ENCODE measurements at regions not wholly inside any gene's neighbourhood (a gene's known extent, or its start where the extent isn't known, plus 50 kb on each side); places are given as distances from the start of the nearest gene placed in this dataset.
A peak's percentile ranks its signal among the peaks of the same experiment; 100 is the strongest.

DNA sequence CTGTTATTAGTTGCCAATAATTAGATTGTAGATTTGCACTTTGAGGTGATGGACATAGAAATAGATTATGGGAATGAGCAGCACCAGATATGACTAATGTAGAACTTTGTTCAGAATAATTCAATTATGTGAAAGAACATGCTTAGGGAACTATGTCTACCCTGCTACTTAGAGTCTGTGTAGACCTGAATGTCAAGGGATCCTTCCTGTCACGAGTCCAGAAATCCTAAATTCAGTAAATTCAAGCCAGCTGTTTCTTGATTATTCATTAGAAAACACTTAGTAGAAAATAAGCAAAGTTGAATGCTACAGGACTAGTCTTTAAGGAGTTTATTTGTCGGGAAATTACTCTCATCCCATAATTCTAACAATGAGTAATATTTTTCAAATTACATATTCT, 887.3 kb upstream of the SEMA6A start:
- H3K27ac ChIP-seq, result no peak overlapping the region
- no peak overlapping the region for H3K4me3 ChIP-seq
- no peak for DNase-seq
- no peaks in the 10 kb centered on the region for H3K27me3 ChIP-seq
- H3K9me3 ChIP-seq, result no peaks in the 10 kb centered on the region
- H3K36me3 ChIP-seq, result no peaks in the 10 kb centered on the region
- no peak for TF ChIP-seq POLR2A (IDR thresholded peaks at IDR 0.05)
- TF ChIP-seq, protein P1, sequence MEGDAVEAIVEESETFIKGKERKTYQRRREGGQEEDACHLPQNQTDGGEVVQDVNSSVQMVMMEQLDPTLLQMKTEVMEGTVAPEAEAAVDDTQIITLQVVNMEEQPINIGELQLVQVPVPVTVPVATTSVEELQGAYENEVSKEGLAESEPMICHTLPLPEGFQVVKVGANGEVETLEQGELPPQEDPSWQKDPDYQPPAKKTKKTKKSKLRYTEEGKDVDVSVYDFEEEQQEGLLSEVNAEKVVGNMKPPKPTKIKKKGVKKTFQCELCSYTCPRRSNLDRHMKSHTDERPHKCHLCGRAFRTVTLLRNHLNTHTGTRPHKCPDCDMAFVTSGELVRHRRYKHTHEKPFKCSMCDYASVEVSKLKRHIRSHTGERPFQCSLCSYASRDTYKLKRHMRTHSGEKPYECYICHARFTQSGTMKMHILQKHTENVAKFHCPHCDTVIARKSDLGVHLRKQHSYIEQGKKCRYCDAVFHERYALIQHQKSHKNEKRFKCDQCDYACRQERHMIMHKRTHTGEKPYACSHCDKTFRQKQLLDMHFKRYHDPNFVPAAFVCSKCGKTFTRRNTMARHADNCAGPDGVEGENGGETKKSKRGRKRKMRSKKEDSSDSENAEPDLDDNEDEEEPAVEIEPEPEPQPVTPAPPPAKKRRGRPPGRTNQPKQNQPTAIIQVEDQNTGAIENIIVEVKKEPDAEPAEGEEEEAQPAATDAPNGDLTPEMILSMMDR (IDR thresholded peaks at IDR 0.05), result no peak
- H3K4me1 ChIP-seq, result no peaks in the 10 kb centered on the region

DNA sequence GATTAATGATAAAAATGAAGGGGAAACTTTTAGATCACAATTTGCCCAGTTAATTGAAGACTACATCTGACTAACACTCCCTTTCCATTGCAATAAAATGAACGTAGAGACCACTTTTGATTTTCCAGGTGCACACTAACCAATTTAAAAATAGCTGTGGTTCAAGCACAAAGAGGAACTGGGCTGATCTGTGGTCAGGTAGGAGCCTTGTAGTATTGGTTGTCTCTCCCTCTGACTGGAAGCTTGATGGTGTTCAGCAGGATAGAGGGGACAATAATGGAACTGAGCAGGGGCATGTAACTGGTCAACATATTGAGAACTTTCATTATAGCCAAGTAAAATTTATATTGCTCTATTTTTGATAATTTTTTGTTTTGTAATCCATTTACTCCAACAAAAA, 886.8 kb upstream of the SEMA6A start:
- no peaks in the 10 kb centered on the region for H3K27me3 ChIP-seq
- no peaks in the 10 kb centered on the region for H3K9me3 ChIP-seq
- no peak overlapping the region for H3K4me3 ChIP-seq
- no peaks in the 10 kb centered on the region for H3K4me1 ChIP-seq
- no peak overlapping the region for H3K27ac ChIP-seq
- DNase-seq, result no peak
- no peaks in the 10 kb centered on the region for H3K36me3 ChIP-seq
- TF ChIP-seq, protein P1 (IDR thresholded peaks at IDR 0.05), result no peak
- TF ChIP-seq POLR2A (IDR thresholded peaks at IDR 0.05), result no peak

DNA sequence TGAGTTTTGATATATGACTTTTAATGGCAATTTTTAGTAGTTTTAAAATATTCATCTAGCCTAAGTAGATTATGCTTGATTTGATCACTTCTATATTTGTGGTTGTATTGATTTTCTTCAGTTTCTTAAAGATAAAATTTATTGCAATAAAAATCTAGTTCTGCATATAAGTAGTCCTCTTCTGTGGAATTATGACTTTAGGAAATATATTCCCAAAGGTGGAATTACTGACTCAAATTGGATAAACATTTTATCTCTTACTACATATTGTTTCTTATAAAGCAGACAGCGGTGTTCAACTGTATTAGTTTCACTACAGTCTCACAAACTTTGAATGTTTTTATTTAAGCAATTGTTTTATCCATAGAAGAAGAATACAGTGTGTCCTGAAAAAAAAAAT, 883.0 kb upstream of the SEMA6A start:
- Histone ChIP-seq H3K4me3 (no peak overlapping the region), H3K4me1 (no peaks in the 10 kb centered on the region), H3K27ac (no peak overlapping the region), H3K27me3 (no peaks in the 10 kb centered on the region), H3K9me3 (no peaks in the 10 kb centered on the region), H3K36me3 (no peaks in the 10 kb centered on the region)
- TF ChIP-seq, protein P1 (IDR thresholded peaks at IDR 0.05), result no peak
- no peak for TF ChIP-seq POLR2A (IDR thresholded peaks at IDR 0.05)
- DNase-seq, result no peak

DNA sequence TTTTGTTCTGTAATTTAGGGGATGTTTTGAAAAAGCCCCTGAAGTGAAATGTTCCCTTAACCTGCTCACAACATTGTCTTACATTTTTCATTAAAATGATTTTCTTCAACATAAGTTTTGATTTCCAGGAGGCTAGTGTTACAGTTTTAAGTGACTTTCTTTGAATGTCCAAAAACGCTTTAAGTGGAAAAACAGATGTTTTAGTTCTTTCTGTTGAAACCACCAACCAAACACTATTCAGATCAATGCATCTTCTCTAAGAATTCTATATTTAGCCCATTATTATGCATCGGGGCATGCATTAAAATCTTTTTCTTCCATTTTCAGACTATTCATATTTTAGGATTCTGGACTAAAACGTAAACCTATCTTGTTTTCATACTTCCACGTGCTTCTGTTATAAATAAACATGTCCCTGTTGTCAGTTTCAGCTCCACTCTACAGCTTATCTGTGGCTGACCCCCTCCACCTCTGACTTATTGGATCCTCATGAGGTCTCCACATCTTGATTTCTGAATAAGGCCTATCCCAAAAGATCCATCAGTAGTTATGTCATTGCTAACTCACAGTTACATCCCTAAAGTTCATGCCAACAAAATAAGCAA, 882.3 kb upstream of the SEMA6A start:
- TF ChIP-seq POLR2A (IDR thresholded peaks at IDR 0.05), result no peak
- TF ChIP-seq, protein P1 (IDR thresholded peaks at IDR 0.05), result no peak
- Histone ChIP-seq H3K9me3 (no peaks in the 10 kb centered on the region), H3K4me1 (no peaks in the 10 kb centered on the region), H3K36me3 (no peaks in the 10 kb centered on the region), H3K4me3 (no peak overlapping the region), H3K27ac (no peak overlapping the region), H3K27me3 (no peaks in the 10 kb centered on the region)
- DNase-seq, result no peak

DNA sequence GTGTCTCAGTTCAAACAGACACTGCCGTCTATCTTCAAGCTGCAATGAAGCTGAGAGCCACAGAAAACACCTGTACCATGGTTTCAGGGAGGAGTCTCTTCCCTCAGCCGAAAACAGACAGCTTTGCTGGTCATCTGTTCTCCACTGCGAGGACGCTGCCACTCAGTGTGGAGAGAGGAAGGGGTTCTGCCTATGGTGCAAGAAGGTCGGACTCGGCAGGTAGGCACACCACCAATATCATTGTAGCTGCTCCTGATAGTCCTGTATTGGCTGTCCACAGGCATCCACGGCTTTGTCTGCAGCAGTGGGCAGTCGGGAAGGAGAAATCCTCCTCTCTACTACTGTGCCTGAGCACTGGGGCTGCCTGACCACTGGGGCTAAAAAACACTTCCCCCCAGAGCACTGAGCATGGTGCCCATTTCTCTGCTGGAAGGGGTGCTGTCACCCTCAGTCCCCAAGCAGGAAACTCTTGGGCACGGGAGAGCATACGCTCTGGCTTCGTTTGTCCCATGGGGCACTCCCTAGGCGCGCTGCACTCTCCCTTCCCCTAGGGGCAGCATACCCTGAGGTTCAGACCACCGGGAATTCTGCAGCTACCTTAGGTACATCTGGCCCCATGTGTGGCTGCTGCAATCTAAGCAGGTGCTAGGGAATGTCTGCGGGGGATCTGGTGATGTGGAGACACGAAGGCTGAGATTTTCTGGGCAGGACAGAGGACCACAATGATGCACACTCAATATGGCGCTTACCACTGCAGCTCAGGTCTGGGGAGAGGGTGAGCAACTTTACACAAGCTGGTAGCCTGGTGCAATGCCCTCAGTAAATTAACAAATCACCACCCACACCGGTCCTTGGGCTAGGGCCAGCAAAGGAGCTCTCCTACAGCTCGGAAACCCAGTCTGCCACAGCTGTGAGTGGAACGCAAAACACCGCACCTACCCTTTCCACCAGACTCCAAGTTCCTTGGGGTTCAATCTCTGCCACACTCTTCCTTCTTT, 880.9 kb upstream of the SEMA6A start:
- no peaks in the 10 kb centered on the region for H3K27me3 ChIP-seq
- H3K4me1 ChIP-seq, result no peaks in the 10 kb centered on the region
- H3K36me3 ChIP-seq, result no peaks in the 10 kb centered on the region
- H3K4me3 ChIP-seq, result peak overlapping the region in 3 of 4 donors; percentile 19 to 51 (median 43)
- H3K27ac ChIP-seq, result no peak overlapping the region
- no peaks in the 10 kb centered on the region for H3K9me3 ChIP-seq
- TF ChIP-seq, protein P1 (IDR thresholded peaks at IDR 0.05), result peak in 4 of 6 experiments; percentile 22 to 58 (median 40)
- no peak for TF ChIP-seq POLR2A (IDR thresholded peaks at IDR 0.05)
- DNase-seq, result peak in 2 of 3 donors; percentile 53 to 61

Data from Peyer's patch (tissue), 4 donors.